T-cell (primary cell): ENCODE measurements at regions not wholly inside any gene's neighbourhood (a gene's known extent, or its start where the extent isn't known, plus 50 kb on each side); places are given as distances from the start of the nearest gene placed in this dataset.

Experiments
- ATAC-seq, 4 experiments: fragments of 200-7000 bp in 3 of 4; fragments of 150-1000 bp in 1 of 4; cut with Tn5 transposase; replicated peaks in 1 of 4; 1 replicate in 3 of 4; 2 replicates in 1 of 4; pipeline ENCODE4 v1.10.0; 2021; ENCODE audit warnings: moderate library complexity in 3 of 4, mild to moderate bottlenecking in 2 of 4, moderate number of reproducible peaks in 1 of 4
- CTCF ChIA-PET, 2 donors: fragments of 300-600 bp; sonication (Branson Sonifier 250); formaldehyde crosslinking; loops; one replicate each; lab custom pipeline; 2022; ENCODE audit warnings: antibody characterized with exemption in 2 of 2; lab: Charles Lee
- POLR2A ChIA-PET, 2 donors: fragments of 300-600 bp; sonication (Branson Sonifier 250); formaldehyde crosslinking; loops; one replicate each; lab custom pipeline; 2022; ENCODE audit warnings: antibody characterized with exemption in 2 of 2; lab: Charles Lee
- DNase-seq, 35 experiments: peaks; one replicate each; pipeline versions ENCODE4 v3.0.0 to v3.0.0-alpha.2; 2013 to 2023
- H3K27ac ChIP-seq: one replicate; pipeline ENCODE4 v1.5.1; 2013; ENCODE audit warnings: low read length
- H3K27me3 ChIP-seq, 2 experiments: replicated peaks in 1 of 2; 1 replicate in 1 of 2; 2 replicates in 1 of 2; pipeline versions ENCODE4 v1.6.1 to v1.7.0; 2013; ENCODE audit warnings: low read length in 1 of 2, mixed read lengths in 1 of 2; ENCODE audit not compliant: control insufficient read depth in 2 of 2, insufficient read depth in 2 of 2; ENCODE audit errors: extremely low read depth in 1 of 2
- H3K36me3 ChIP-seq, 2 donors: 1 replicate in 1 of 2; 2 replicates in 1 of 2; pipeline versions ENCODE4 v1.6.1 to v1.7.0; 2013; ENCODE audit warnings: low read length in 1 of 2; ENCODE audit not compliant: control insufficient read depth in 2 of 2, insufficient read depth in 1 of 2; ENCODE audit errors: extremely low read depth in 1 of 2
- H3K4me1 ChIP-seq, 2 experiments: 1 replicate in 1 of 2; 2 replicates in 1 of 2; pipeline versions ENCODE4 v1.6.1 to v1.7.0; 2013; ENCODE audit warnings: low read length in 2 of 2, mixed read lengths in 1 of 2; ENCODE audit not compliant: insufficient read depth in 2 of 2, control insufficient read depth in 1 of 2; ENCODE audit errors: extremely low read depth in 1 of 2
- H3K4me3 ChIP-seq, 2 donors: 1 replicate in 1 of 2; 2 replicates in 1 of 2; pipeline versions ENCODE4 v1.5.1 to v1.7.0; 2013; ENCODE audit warnings: mild to moderate bottlenecking in 2 of 2, low read length in 1 of 2, moderate library complexity in 1 of 2; ENCODE audit not compliant: control insufficient read depth in 1 of 2; ENCODE audit errors: extremely low read depth in 1 of 2
- H3K9me3 ChIP-seq: 2 replicates; pipeline ENCODE4 v1.7.0; 2013
- H3K27ac Mint-ChIP-seq, 2 donors: one replicate each; pipeline ENCODE4 v1.8.0; 2020 to 2021; ENCODE audit warnings: mild to moderate bottlenecking in 2 of 2, mixed read lengths in 2 of 2
- H3K27me3 Mint-ChIP-seq, 2 donors: one replicate each; pipeline ENCODE4 v1.8.0; 2021 to 2022; ENCODE audit warnings: mixed read lengths in 2 of 2
- H3K36me3 Mint-ChIP-seq: one replicate; pipeline ENCODE4 v1.8.0; 2021; ENCODE audit warnings: mixed read lengths
- H3K4me1 Mint-ChIP-seq, 3 donors: one replicate each; pipeline ENCODE4 v1.8.0; 2020 to 2022; ENCODE audit warnings: mixed read lengths in 3 of 3, mild to moderate bottlenecking in 1 of 3
- H3K4me3 Mint-ChIP-seq, 3 donors: one replicate each; pipeline ENCODE4 v1.8.0; 2020 to 2022; ENCODE audit warnings: mild to moderate bottlenecking in 3 of 3, mixed read lengths in 3 of 3, moderate library complexity in 3 of 3
- H3K9me3 Mint-ChIP-seq, 3 donors: one replicate each; pipeline ENCODE4 v1.8.0; 2020 to 2022; ENCODE audit warnings: mixed read lengths in 3 of 3
- WGBS: methylation state at CpG from one replicate; pipeline ENCODE4 v1.1.5; 2013; ENCODE audit warnings: missing lambda C conversion rate; ENCODE audit not compliant: insufficient coverage; 5-methylcytosine and 5-hydroxymethylcytosine counted together

DNA sequence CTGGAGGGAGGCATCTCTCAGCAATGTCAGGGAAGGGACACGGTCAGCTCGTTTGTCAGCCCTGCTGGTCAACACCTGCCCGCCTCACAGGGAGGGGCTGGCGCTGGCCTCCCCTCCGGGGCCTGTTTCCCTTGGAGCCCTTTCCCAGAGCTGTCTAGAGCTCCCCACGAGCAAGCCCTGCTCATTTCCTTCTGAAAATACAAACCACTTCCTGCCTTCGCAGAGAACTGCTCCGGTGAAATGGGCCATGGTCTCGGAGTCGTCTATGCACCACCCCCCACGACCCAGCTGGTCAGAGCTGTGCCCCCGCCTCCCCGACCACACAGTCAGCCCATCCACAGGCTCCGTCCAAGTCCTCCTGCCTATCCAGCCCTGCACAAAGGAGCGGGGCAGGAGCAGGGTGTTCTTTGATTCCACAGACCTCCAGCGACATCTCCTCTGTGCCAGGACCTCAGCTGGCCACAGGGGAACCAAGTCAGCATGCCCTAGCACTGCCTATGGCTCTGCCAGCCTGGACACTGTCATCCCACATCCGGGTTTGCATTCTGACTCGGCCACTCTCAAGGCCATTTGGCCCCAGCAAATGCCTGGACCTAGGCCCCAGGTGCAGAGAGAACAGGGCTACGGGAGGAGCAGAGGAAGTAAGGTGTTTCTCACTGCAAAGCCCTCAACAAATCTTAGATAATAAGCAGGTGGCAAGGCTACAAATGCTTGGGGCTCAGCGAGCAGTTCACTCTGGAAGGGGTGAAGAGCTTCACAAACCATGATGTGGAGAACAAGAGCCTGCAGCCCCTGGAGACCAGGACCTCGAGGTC is 82.1 kb upstream of the WNT11 start:
- Mint-ChIP-seq H3K36me3 (no peaks in the 10 kb centered on the region), H3K27ac (peak overlapping the region; percentile 94 to 98), H3K4me3 (peak overlapping the region; percentile 39 to 76 (median 44)), H3K27me3 (no peaks in the 10 kb centered on the region), H3K9me3 (no peaks in the 10 kb centered on the region), H3K4me1 (peaks cover 42 to 53% (median 47%) of the 10 kb centered on the region in 3 donors)
- H3K4me3 ChIP-seq: peak overlapping the region in 1 of 2 donors; percentile 11
- DNase-seq (peak in 26 of 35 experiments; percentile 1 to 46 (median 12)), ATAC-seq (peak; percentile 84 to 91 (median 88))
- peaks cover 23 to 44% of the 10 kb centered on the region in 2 experiments for H3K4me1 ChIP-seq
- CTCF ChIA-PET: interaction anchor here (0.6 to 0.8 kb wide), 2 partner anchors 29 to 76 kb away, joined by 3 read pairs; no protein-coding TSS in a partner anchor
- peaks cover 0 to 4% of the 10 kb centered on the region in 2 experiments for H3K27me3 ChIP-seq
- no peaks in the 10 kb centered on the region for H3K9me3 ChIP-seq
- no peaks in the 10 kb centered on the region for H3K36me3 ChIP-seq
- WGBS: 28% methylated on average over 20 of the region's 21 CpGs
- POLR2A ChIA-PET: no interaction called here
- peak overlapping the region; percentile 73 for H3K27ac ChIP-seq

DNA sequence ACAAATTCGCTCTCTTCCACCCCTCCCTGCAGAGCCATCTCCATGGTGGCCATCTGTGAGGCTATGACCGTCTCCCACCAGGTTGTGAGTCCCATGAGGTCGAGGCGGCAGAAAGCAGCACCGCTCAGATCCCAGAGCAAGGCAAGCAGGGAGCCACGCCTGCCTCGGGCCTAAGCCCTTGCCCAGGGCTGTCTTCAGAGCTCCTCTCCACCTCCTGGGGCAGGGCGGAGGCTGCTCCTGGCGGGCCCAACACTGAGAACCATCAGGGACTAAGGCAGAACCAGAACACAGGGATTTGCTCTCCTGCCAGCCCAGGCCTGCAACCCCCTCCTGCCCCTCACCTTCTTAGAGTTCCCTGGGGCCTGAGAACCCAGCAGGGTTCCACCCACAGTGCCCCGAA is 80.9 kb upstream of the WNT11 start:
- H3K4me1 Mint-ChIP-seq: peaks cover 33 to 46% (median 38%) of the 10 kb centered on the region in 3 donors
- Histone ChIP-seq H3K4me3 (no peak overlapping the region), H3K4me1 (peaks cover 18 to 37% of the 10 kb centered on the region in 2 experiments), H3K36me3 (no peaks in the 10 kb centered on the region), H3K27me3 (no peaks in the 10 kb centered on the region), H3K27ac (peak overlapping the region; percentile 73), H3K9me3 (no peaks in the 10 kb centered on the region)
- ATAC-seq (no peak), DNase-seq (no peak)
- peak overlapping the region in 1 of 3 donors; percentile 76 for H3K4me3 Mint-ChIP-seq
- H3K27ac Mint-ChIP-seq: peak overlapping the region; percentile 94 to 98
- CTCF ChIA-PET: no interaction called here
- H3K9me3 Mint-ChIP-seq: no peaks in the 10 kb centered on the region
- 93% methylated on average over 10 of the region's 10 CpGs for WGBS
- no peaks in the 10 kb centered on the region for H3K27me3 Mint-ChIP-seq
- H3K36me3 Mint-ChIP-seq: no peaks in the 10 kb centered on the region
- POLR2A ChIA-PET: no interaction called here

GRCh38 chr11:76285397-76286104 is 79.2 kb upstream of the WNT11 start:
- WGBS: 100% methylated on average over 4 of the region's 6 CpGs
- no peaks in the 10 kb centered on the region for H3K9me3 Mint-ChIP-seq
- ChIA-PET CTCF (no interaction called here), POLR2A (no interaction called here)
- ATAC-seq (no peak), DNase-seq (no peak)
- peak overlapping the region in 1 of 3 donors; percentile 25 for H3K4me3 Mint-ChIP-seq
- Histone ChIP-seq H3K9me3 (no peaks in the 10 kb centered on the region), H3K4me1 (peaks cover 18 to 33% of the 10 kb centered on the region in 2 experiments), H3K4me3 (no peak overlapping the region), H3K27ac (no peak overlapping the region), H3K27me3 (peaks cover 0 to 3% of the 10 kb centered on the region in 2 experiments), H3K36me3 (no peaks in the 10 kb centered on the region)
- no peaks in the 10 kb centered on the region for H3K27me3 Mint-ChIP-seq
- peak overlapping the region; percentile 40 to 53 for H3K27ac Mint-ChIP-seq
- no peaks in the 10 kb centered on the region for H3K36me3 Mint-ChIP-seq
- peaks cover 31 to 39% (median 34%) of the 10 kb centered on the region in 3 donors for H3K4me1 Mint-ChIP-seq

GRCh38 chr11:76284161-76284560 is 77.9 kb upstream of the WNT11 start:
- Histone ChIP-seq H3K4me3 (no peak overlapping the region), H3K4me1 (peaks cover 18 to 31% of the 10 kb centered on the region in 2 experiments), H3K36me3 (no peaks in the 10 kb centered on the region), H3K27me3 (peaks cover 0 to 3% of the 10 kb centered on the region in 2 experiments), H3K9me3 (no peaks in the 10 kb centered on the region), H3K27ac (no peak overlapping the region)
- no peaks in the 10 kb centered on the region for H3K27me3 Mint-ChIP-seq
- H3K36me3 Mint-ChIP-seq: no peaks in the 10 kb centered on the region
- peaks cover 27 to 37% (median 29%) of the 10 kb centered on the region in 3 donors for H3K4me1 Mint-ChIP-seq
- H3K27ac Mint-ChIP-seq: no peak overlapping the region
- ChIA-PET POLR2A (no interaction called here), CTCF (no interaction called here)
- H3K4me3 Mint-ChIP-seq: no peak overlapping the region
- no peaks in the 10 kb centered on the region for H3K9me3 Mint-ChIP-seq
- ATAC-seq (no peak), DNase-seq (no peak)
- 88% methylated on average over 6 of the region's 8 CpGs for WGBS

GRCh38 chr11:76282811-76283595 is 76.7 kb upstream of the WNT11 start:
- Histone ChIP-seq H3K27ac (no peak overlapping the region), H3K4me3 (no peak overlapping the region), H3K9me3 (no peaks in the 10 kb centered on the region), H3K27me3 (peaks cover 0 to 4% of the 10 kb centered on the region in 2 experiments), H3K4me1 (peaks cover 11 to 20% of the 10 kb centered on the region in 2 experiments), H3K36me3 (no peaks in the 10 kb centered on the region)
- CTCF ChIA-PET: interaction anchor here in 1 of 2 donors (0.5 kb wide), 1 partner anchor 553 kb away, joined by 3 read pairs; no protein-coding TSS in a partner anchor
- POLR2A ChIA-PET: no interaction called here
- WGBS: 65% methylated on average over 5 of the region's 10 CpGs
- Mint-ChIP-seq H3K4me1 (peaks cover 17 to 27% (median 19%) of the 10 kb centered on the region in 3 donors), H3K27me3 (no peaks in the 10 kb centered on the region), H3K27ac (no peak overlapping the region), H3K36me3 (no peaks in the 10 kb centered on the region), H3K4me3 (no peak overlapping the region), H3K9me3 (no peaks in the 10 kb centered on the region)
- DNase-seq (no peak), ATAC-seq (no peak)

GRCh38 chr11:76282172-76282571 is 75.9 kb upstream of the WNT11 start:
- WGBS: 61% methylated on average over 13 of the region's 14 CpGs
- Mint-ChIP-seq H3K4me3 (no peak overlapping the region), H3K9me3 (no peaks in the 10 kb centered on the region), H3K36me3 (no peaks in the 10 kb centered on the region), H3K27ac (no peak overlapping the region), H3K4me1 (peaks cover 8 to 19% (median 11%) of the 10 kb centered on the region in 3 donors), H3K27me3 (no peaks in the 10 kb centered on the region)
- peaks cover 3 to 11% of the 10 kb centered on the region in 2 experiments for H3K4me1 ChIP-seq
- POLR2A ChIA-PET: no interaction called here
- DNase-seq (no peak), ATAC-seq (no peak)
- CTCF ChIA-PET: interaction anchor here in 1 of 2 donors (0.5 kb wide), 1 partner anchor 552 kb away, joined by 3 read pairs; no protein-coding TSS in a partner anchor
- peaks cover 0 to 6% of the 10 kb centered on the region in 2 experiments for H3K27me3 ChIP-seq
- H3K27ac ChIP-seq: no peak overlapping the region
- no peak overlapping the region for H3K4me3 ChIP-seq
- H3K9me3 ChIP-seq: no peaks in the 10 kb centered on the region
- no peaks in the 10 kb centered on the region for H3K36me3 ChIP-seq
